Adrenal gland (tissue), 5 donors: ENCODE measurements at regions not wholly inside any gene's neighbourhood (a gene's known extent, or its start where the extent isn't known, plus 50 kb on each side); places are given as distances from the start of the nearest gene placed in this dataset.

Experiments
- POLR2A ChIP-seq, 2 donors: fragments of 450-650 bp; IDR thresholded peaks; one replicate each; pipeline ENCODE4 v1.6.1; 2017; ENCODE audit warnings: antibody characterized with exemption in 2 of 2, mild to moderate bottlenecking in 2 of 2, moderate library complexity in 1 of 2
- TF ChIP-seq, protein P1 (sequence below), 6 experiments: fragments of 450-650 bp in 4 of 6; fragments of 200-600 bp in 2 of 6; sonication (generic) in 1 of 6; IDR thresholded peaks; 1 replicate in 5 of 6; 2 replicates in 1 of 6; pipeline versions ENCODE4 v1.5.1 to v1.8.0; 2016 to 2021; ENCODE audit warnings: antibody characterized with exemption in 6 of 6, mild to moderate bottlenecking in 2 of 6, moderate library complexity in 1 of 6
- donor health status: DM: no; HTN: no; CAD: no.

DNA sequence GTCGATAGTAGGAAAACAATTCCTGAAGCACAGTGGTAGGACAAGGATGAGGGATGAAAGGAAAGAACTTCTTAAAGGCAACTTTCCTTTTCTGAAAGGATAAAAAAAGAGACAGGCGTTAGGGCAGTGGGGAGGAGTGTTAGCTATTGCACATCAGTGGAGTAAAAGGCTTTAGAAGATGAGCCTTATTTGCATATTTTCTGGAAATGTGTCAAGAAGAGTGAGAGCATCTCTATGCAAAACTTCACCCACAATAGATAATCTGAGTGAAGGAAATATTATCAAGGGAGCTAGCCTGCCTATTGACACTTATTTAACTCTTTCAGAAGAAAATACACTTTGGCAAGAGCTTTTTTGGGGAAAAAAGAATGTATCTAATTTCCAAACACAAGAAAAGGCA, 151.6 kb downstream of the MACIR start:
- TF ChIP-seq, protein P1, sequence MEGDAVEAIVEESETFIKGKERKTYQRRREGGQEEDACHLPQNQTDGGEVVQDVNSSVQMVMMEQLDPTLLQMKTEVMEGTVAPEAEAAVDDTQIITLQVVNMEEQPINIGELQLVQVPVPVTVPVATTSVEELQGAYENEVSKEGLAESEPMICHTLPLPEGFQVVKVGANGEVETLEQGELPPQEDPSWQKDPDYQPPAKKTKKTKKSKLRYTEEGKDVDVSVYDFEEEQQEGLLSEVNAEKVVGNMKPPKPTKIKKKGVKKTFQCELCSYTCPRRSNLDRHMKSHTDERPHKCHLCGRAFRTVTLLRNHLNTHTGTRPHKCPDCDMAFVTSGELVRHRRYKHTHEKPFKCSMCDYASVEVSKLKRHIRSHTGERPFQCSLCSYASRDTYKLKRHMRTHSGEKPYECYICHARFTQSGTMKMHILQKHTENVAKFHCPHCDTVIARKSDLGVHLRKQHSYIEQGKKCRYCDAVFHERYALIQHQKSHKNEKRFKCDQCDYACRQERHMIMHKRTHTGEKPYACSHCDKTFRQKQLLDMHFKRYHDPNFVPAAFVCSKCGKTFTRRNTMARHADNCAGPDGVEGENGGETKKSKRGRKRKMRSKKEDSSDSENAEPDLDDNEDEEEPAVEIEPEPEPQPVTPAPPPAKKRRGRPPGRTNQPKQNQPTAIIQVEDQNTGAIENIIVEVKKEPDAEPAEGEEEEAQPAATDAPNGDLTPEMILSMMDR (IDR thresholded peaks at IDR 0.05), result no peak
- no peak for TF ChIP-seq POLR2A (IDR thresholded peaks at IDR 0.05)
